Cardiac fibroblast (primary cell): ENCODE measurements at regions not wholly inside any gene's neighbourhood (a gene's known extent, or its start where the extent isn't known, plus 50 kb on each side); places are given as distances from the start of the nearest gene placed in this dataset.

Source experiments
- DNase-seq, 2 donors: peaks; one replicate each; pipeline versions ENCODE4 v3.0.0 to v3.0.0-alpha.2; 2010; ENCODE audit warnings: low read depth in 2 of 2
- H3K4me3 ChIP-seq, 2 donors: replicated peaks in 1 of 2; 1 replicate in 1 of 2; 2 replicates in 1 of 2; pipeline ENCODE4 v1.5.1; 2011; ENCODE audit warnings: low read depth in 2 of 2, low read length in 2 of 2, mild to moderate bottlenecking in 2 of 2, moderate library complexity in 1 of 2
- TF ChIP-seq, protein P1 (sequence below): IDR thresholded peaks from one replicate; pipeline ENCODE4 v1.5.1; 2011; ENCODE audit warnings: low read depth, mild to moderate bottlenecking, low read length, inconsistent platforms

DNA sequence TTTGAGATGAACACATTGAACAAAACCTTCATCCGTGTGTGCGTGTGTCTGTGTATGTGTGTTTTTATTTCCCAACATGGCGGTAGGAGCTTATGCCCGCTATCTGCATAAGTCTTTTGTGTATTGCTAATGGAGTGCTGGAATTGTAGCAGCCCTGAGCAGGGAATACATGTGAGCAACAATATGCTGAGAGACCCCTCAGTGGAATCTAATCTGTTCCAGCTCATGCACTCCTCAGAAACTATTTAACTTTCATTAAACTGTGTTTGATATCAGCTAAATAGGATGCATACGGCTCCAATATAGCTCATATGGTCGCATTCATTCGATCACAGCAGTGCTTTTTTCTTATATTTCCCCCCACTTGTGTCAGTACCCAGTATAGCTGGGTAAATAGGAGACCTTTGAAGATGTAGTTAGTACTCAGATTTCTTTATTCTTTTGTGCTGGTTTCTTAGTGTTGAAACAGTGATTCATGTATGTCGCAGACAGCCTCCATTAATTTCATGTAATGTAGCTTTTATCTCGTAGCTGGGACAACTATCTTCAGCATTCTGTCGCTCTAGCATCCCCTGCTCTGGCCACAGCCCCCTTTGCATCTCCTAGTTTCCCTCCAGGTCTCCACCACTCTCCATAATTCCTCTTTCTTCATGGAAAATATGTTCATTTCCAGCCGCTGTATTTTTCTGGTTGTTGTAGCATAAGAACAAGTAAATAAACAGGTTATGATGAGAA lies 891.2 kb downstream of the BCL11A start:
- H3K4me3 ChIP-seq: no peak overlapping the region
- no peak for DNase-seq
- TF ChIP-seq, protein P1, sequence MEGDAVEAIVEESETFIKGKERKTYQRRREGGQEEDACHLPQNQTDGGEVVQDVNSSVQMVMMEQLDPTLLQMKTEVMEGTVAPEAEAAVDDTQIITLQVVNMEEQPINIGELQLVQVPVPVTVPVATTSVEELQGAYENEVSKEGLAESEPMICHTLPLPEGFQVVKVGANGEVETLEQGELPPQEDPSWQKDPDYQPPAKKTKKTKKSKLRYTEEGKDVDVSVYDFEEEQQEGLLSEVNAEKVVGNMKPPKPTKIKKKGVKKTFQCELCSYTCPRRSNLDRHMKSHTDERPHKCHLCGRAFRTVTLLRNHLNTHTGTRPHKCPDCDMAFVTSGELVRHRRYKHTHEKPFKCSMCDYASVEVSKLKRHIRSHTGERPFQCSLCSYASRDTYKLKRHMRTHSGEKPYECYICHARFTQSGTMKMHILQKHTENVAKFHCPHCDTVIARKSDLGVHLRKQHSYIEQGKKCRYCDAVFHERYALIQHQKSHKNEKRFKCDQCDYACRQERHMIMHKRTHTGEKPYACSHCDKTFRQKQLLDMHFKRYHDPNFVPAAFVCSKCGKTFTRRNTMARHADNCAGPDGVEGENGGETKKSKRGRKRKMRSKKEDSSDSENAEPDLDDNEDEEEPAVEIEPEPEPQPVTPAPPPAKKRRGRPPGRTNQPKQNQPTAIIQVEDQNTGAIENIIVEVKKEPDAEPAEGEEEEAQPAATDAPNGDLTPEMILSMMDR: no peak

DNA sequence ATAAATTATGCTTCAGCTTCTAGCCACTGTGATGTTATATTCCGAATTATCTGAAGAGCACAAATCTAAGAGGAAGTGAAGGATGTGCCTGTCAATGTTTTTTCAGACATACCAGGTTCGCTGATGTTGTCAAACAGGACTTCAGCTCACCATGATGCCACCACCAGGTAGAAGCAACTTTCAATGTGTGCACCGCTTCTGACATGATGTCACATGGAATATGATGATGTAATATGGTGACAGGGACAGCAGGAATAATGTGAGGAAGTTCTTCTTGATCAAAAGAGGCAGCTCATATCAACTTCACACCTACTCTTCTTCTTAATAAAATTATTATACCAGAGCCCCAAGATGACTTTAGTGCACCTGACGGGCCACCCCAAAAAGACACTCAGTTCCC lies 893.2 kb downstream of the BCL11A start:
- TF ChIP-seq, protein P1: no peak
- H3K4me3 ChIP-seq: no peak overlapping the region
- DNase-seq: no peak

DNA sequence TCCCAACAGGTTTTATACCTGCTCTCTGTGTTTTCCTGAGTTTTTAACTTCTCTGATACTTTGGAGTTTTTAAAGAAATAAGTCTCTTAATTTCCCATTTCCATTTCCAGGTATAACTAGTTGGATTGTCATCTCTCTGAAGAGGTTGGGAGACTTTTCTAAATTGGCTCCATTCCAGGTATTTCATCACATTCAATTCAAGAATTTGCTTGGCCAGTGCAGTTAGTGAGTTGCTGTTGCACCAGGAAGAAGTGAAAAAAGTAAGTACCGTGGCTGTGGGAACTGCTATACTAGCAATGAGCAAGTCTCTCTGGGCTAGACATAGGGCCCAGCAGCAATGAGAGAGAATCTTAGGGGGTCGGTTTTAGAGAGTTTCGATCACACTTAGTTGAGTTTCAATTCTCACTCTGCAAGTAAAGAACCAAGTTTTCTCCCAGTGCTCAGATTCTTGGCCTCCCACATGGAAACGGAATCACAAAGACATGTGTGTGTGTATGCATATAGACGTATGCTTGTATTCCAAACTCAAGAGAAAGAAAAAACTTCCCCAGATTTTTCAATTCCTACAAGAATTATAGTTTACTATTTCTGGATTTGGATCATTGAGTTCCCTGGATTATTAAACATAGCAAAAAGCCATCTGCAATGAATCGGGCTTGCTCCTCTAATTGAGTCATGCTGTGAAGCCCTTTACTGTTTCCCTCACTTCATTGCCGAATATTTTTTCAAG lies 894.4 kb downstream of the BCL11A start:
- TF ChIP-seq, protein P1: no peak
- no peak overlapping the region for H3K4me3 ChIP-seq
- no peak for DNase-seq

DNA sequence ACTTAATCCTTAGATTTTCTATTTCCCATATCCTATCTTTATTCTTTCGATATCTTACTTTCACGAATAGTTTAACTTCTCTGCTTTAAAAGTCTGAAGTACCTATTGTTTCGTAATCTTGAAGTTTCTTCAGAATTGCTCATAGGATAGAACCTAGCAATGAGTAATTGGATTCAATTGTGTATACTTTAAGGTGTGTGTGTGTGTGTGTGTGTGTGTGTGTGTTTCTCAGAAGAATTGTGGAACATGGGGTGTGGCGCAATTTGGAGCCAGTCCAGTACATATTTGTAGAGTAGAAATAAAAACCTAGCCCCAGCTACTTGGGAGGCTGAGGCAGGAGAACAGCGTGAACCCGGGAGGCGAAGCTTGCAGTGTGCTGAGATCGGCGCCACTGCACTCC lies 897.6 kb downstream of the BCL11A start:
- TF ChIP-seq, protein P1: no peak
- no peak for DNase-seq
- no peak overlapping the region for H3K4me3 ChIP-seq

DNA sequence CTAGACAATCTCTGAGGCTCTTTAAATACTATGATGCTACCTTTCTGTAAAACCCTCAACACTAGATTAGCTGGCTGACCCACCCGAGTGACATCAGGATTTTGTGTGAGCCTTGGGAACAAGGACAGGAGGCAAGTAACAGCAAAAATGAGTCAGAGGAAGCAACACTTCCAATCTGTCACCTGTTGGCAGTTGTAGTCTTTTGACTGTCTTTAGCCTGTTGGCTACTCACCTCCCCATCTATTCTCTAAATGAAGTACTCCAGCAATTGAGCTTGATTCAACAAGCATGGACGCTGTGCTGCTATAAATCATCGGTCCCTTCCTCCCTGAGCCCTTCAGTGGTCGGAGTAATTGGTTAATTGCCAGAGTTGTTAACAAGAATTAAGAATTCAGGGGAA lies 898.7 kb downstream of the BCL11A start:
- no peak overlapping the region for H3K4me3 ChIP-seq
- no peak for DNase-seq
- TF ChIP-seq, protein P1: no peak

DNA sequence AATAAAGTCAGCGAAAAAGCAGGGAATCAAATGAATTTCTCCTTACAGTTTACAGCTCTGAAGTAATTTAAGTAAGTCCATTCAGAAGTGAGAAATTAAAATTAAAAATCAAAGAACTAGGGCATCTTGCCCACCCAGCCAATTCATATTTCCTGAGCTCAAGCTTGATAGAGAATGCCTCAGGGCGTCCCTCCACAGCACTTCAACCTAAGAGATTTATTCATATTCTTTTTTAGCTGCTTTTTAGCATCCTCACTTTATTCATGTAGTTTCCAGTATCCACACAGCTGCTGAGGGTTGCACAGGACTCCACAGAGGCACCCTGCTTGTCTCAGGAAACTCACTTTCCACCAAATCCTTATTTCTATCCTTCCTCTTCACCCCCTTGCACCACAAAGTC lies 900.3 kb downstream of the BCL11A start:
- TF ChIP-seq, protein P1: no peak
- no peak for DNase-seq
- no peak overlapping the region for H3K4me3 ChIP-seq
